Sigmoid colon (tissue), 6 donors: ENCODE measurements at regions not wholly inside any gene's neighbourhood (a gene's known extent, or its start where the extent isn't known, plus 50 kb on each side); places are given as distances from the start of the nearest gene placed in this dataset.

Experiments
- DNase-seq: peaks from one replicate; pipeline ENCODE4 v3.0.0-alpha.2; 2019
- H3K27ac ChIP-seq, 4 donors: fragments of 200-600 bp; sonication (generic); one replicate each; pipeline ENCODE4 v1.5.1; 2016 to 2019; ENCODE audit warnings: mild to moderate bottlenecking in 1 of 4
- H3K27me3 ChIP-seq, 3 donors: fragments of 200-600 bp; sonication (generic); one replicate each; pipeline ENCODE4 v1.5.1; 2019; ENCODE audit warnings: mild to moderate bottlenecking in 1 of 3
- H3K36me3 ChIP-seq, 4 donors: fragments of 200-600 bp; sonication (generic); one replicate each; pipeline ENCODE4 v1.5.1; 2016 to 2019
- H3K4me1 ChIP-seq, 4 donors: fragments of 200-600 bp; sonication (generic); one replicate each; pipeline ENCODE4 v1.5.1; 2017 to 2019
- H3K4me3 ChIP-seq, 4 donors: fragments of 200-600 bp; sonication (generic); one replicate each; pipeline ENCODE4 v1.5.1; 2017 to 2019; ENCODE audit warnings: mild to moderate bottlenecking in 2 of 4, moderate library complexity in 1 of 4
- H3K9me3 ChIP-seq, 4 donors: fragments of 200-600 bp in 3 of 4; sonication (generic) in 3 of 4; one replicate each; pipeline versions ENCODE4 v1.5.1 to v1.6.1; 2013 to 2019
- EP300 ChIP-seq, 4 donors: sonication (generic); formaldehyde crosslinking; IDR thresholded peaks; one replicate each; pipeline ENCODE4 v1.6.1; 2017; ENCODE audit warnings: antibody characterized with exemption in 4 of 4
- POLR2A ChIP-seq, 2 donors: fragments of 450-650 bp; IDR thresholded peaks; one replicate each; pipeline ENCODE4 v1.6.1; 2016; ENCODE audit warnings: antibody characterized with exemption in 2 of 2, mild to moderate bottlenecking in 2 of 2, moderate library complexity in 2 of 2
- POLR2AphosphoS5 ChIP-seq, 4 donors: sonication (generic); formaldehyde crosslinking; IDR thresholded peaks; one replicate each; pipeline ENCODE4 v1.6.1; 2017; ENCODE audit warnings: antibody characterized with exemption in 4 of 4
- WGBS, 2 donors: extraction: QIAGEN DNeasy Blood & Tissue Kit; methylation state at CpG; one replicate each; pipeline ENCODE4 v1.1.7; 2013; 5-methylcytosine and 5-hydroxymethylcytosine counted together
- intact Hi-C: fragments of 100-400 bp; cut with DNase I; formaldehyde crosslinking; loops from one replicate; pipeline ENCODE4 v1.15.1; 2023
- TF ChIP-seq, protein P1 (sequence below), 4 experiments: fragments of 450-650 bp in 3 of 4; fragments of 200-600 bp in 1 of 4; IDR thresholded peaks; one replicate each; pipeline ENCODE4 v1.5.1; 2016 to 2019; ENCODE audit warnings: antibody characterized with exemption in 4 of 4, mild to moderate bottlenecking in 3 of 4, moderate library complexity in 2 of 4
- donor health status: healthy with polysubstance abuse.
- donor health status: healthy.

GRCh38 chr2:125107446-125107845 is 1082.4 kb downstream of the CNTNAP5 start:
- no peak for DNase-seq
- no peak overlapping the region for H3K4me3 ChIP-seq
- no peaks in the 10 kb centered on the region for H3K9me3 ChIP-seq
- WGBS, 2 donors = 73 to 76% methylated on average over 1 of the region's 1 CpG
- H3K36me3 ChIP-seq = no peaks in the 10 kb centered on the region
- intact Hi-C loops = no loop called here
- H3K27me3 ChIP-seq = no peaks in the 10 kb centered on the region
- no peak for TF ChIP-seq POLR2A (IDR thresholded peaks at IDR 0.05)
- TF ChIP-seq, protein P1, sequence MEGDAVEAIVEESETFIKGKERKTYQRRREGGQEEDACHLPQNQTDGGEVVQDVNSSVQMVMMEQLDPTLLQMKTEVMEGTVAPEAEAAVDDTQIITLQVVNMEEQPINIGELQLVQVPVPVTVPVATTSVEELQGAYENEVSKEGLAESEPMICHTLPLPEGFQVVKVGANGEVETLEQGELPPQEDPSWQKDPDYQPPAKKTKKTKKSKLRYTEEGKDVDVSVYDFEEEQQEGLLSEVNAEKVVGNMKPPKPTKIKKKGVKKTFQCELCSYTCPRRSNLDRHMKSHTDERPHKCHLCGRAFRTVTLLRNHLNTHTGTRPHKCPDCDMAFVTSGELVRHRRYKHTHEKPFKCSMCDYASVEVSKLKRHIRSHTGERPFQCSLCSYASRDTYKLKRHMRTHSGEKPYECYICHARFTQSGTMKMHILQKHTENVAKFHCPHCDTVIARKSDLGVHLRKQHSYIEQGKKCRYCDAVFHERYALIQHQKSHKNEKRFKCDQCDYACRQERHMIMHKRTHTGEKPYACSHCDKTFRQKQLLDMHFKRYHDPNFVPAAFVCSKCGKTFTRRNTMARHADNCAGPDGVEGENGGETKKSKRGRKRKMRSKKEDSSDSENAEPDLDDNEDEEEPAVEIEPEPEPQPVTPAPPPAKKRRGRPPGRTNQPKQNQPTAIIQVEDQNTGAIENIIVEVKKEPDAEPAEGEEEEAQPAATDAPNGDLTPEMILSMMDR (IDR thresholded peaks at IDR 0.05) = no peak
- TF ChIP-seq EP300 (IDR thresholded peaks at IDR 0.05) = no peak
- no peak for TF ChIP-seq POLR2AphosphoS5 (IDR thresholded peaks at IDR 0.05)
- H3K4me1 ChIP-seq = no peaks in the 10 kb centered on the region
- no peak overlapping the region for H3K27ac ChIP-seq

GRCh38 chr2:125108251-125108650 is 1083.2 kb downstream of the CNTNAP5 start:
- TF ChIP-seq POLR2AphosphoS5 (IDR thresholded peaks at IDR 0.05) (no peak), POLR2A (IDR thresholded peaks at IDR 0.05) (no peak), EP300 (IDR thresholded peaks at IDR 0.05) (no peak)
- TF ChIP-seq, protein P1 (IDR thresholded peaks at IDR 0.05) = no peak
- DNase-seq = no peak
- intact Hi-C loops = no loop called here

DNA sequence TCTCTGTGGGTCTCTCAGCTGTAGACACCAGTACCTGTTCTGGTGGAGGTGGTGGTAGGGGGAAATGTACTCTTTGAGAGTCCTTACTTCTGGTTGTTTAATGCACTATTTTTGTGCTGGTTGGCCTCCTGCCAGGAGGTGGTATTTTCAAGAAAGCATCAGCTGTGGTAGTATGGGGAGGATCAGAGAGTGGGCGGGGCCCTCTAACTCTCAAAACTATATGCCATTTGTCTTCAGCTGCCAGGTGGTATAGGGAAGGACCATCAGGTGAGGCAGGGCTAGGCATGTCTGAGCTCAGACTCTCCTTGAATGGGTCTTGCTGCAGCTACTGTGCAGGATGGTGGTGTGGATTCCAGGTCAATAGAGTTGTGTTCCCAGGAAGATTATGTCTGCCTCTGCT is 1100.8 kb downstream of the CNTNAP5 start:
- intact Hi-C loops = no loop called here
- no peaks in the 10 kb centered on the region for H3K27me3 ChIP-seq
- peaks cover 0 to 3% (median 0%) of the 10 kb centered on the region in 4 donors for H3K9me3 ChIP-seq
- H3K4me1 ChIP-seq = no peaks in the 10 kb centered on the region
- no peak for TF ChIP-seq EP300 (IDR thresholded peaks at IDR 0.05)
- no peak for TF ChIP-seq POLR2AphosphoS5 (IDR thresholded peaks at IDR 0.05)
- no peak for TF ChIP-seq POLR2A (IDR thresholded peaks at IDR 0.05)
- TF ChIP-seq, protein P1 (IDR thresholded peaks at IDR 0.05) = no peak
- no peak overlapping the region for H3K27ac ChIP-seq
- 86 to 90% methylated on average over 1 of the region's 1 CpG for WGBS, 2 donors
- no peak for DNase-seq
- H3K36me3 ChIP-seq = no peaks in the 10 kb centered on the region
- no peak overlapping the region for H3K4me3 ChIP-seq

More at GRCh38 chr2:125108251-125108650, 1083.2 kb downstream of the CNTNAP5 start:
- Histone ChIP-seq H3K27me3 (no peaks in the 10 kb centered on the region), H3K4me1 (no peaks in the 10 kb centered on the region), H3K27ac (no peak overlapping the region), H3K36me3 (no peaks in the 10 kb centered on the region), H3K4me3 (no peak overlapping the region), H3K9me3 (no peaks in the 10 kb centered on the region)

- 90 to 92% methylated on average over 3 of the region's 3 CpGs for WGBS, 2 donors
- intact Hi-C loops = no loop called here
These were observed 1135.9 kb downstream of the CNTNAP5 start for GRCh38 chr2:125160947-125161346.

More at GRCh38 chr2:125160947-125161346, 1135.9 kb downstream of the CNTNAP5 start:
- Histone ChIP-seq H3K27me3 (no peaks in the 10 kb centered on the region), H3K4me1 (no peaks in the 10 kb centered on the region), H3K36me3 (no peaks in the 10 kb centered on the region), H3K4me3 (no peak overlapping the region), H3K27ac (no peak overlapping the region), H3K9me3 (no peaks in the 10 kb centered on the region)
- no peak for DNase-seq
- TF ChIP-seq EP300 (IDR thresholded peaks at IDR 0.05) (no peak), POLR2A (IDR thresholded peaks at IDR 0.05) (no peak), POLR2AphosphoS5 (IDR thresholded peaks at IDR 0.05) (no peak)
- TF ChIP-seq, protein P1 (IDR thresholded peaks at IDR 0.05) = no peak
